ENCODE measurements at regions not wholly inside any gene's neighbourhood (a gene's known extent, or its start where the extent isn't known, plus 50 kb on each side); places are given as distances from the start of the nearest gene placed in this dataset.
A peak's percentile ranks its signal among the peaks of the same experiment; 100 is the strongest.

DNA sequence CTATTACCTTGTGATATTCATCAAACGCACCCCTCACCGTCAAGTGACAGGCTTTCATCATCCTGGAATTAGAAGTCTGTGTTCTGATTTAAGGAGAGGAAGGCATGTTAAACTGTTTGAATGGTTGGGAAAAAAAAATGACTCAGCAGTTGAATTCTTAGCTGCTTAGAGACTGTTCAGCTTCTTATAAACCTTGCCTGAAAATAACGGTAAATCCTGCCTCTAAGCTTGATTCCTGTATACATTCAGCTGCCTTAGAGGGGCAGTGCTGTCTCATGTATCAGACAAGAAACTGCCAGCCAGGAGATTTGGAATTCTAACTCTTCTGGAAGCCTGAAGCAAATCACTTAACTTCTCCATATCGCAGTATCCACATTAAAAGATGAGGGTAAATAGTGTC is 437.4 kb downstream of the JRKL start (continued):
- TF ChIP-seq REST (IDR thresholded peaks at IDR 0.05; ENCODE audit: borderline replicate concordance) (peak; percentile 38; the same call in 1 of the 2 replicates), REST (CRISPR knock-in tag; IDR thresholded peaks at IDR 0.05; ENCODE audit: low read depth) (no peak)

DNA sequence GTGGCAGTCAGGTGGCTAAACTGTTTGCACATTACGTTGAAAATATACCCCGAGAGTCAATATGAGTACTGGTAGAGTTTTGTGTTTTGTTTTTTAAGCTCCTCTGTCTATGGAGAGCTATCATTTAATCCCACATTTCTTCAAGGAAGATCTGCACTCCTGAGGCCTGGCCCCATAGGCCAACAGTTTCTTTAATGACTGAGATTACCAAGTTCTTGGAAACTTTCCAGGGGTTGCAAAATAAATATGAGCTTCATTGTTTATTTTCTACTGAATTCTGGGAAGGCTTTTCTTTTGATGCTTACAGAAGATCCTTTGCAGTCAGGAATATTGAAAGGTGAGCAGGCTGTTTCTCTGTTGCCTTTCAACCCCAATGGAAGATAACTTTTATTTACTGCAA is 452.0 kb downstream of the JRKL start:
- ChIA-PET CTCF (ENCODE audit: low intra/inter-chr PET ratio) (no interaction called here), POLR2A (interaction anchor here (0.6 kb wide), 1 partner anchor 30 kb away, joined by 3 read pairs; no protein-coding TSS in a partner anchor)
- WGBS (ENCODE audit: insufficient coverage, low coverage, missing lambda C conversion rate) = 0% methylated on average over 2 of the region's 2 CpGs
- Histone ChIP-seq H3K4me2 (ENCODE audit: insufficient read depth, low read length) (no peak overlapping the region), H3K9me3 (replicated peaks; ENCODE audit: control insufficient read depth, insufficient read depth, low read depth, low read length) (no peaks in the 10 kb centered on the region), H3K79me2 (ENCODE audit: control insufficient read depth, insufficient read depth, low read length) (no peaks in the 10 kb centered on the region), H3K36me3 (ENCODE audit: control insufficient read depth, insufficient read depth, low read length) (no peaks in the 10 kb centered on the region), H4K20me1 (replicated peaks; ENCODE audit: control insufficient read depth, insufficient read depth, low read length) (no peaks in the 10 kb centered on the region), H2AFZ (ENCODE audit: low read depth, low read length) (no peak overlapping the region), H3K27me3 (ENCODE audit: control insufficient read depth in 2 of 2, insufficient read depth in 2 of 2, low read length in 2 of 2) (no peaks in the 10 kb centered on the region), H3K27ac (ENCODE audit: extremely low read depth, low read depth, low read length) (no peak overlapping the region), H3K4me1 (replicated peaks in 1 of 2; ENCODE audit: control insufficient read depth in 2 of 2, insufficient read depth in 2 of 2, low read length in 2 of 2) (no peaks in the 10 kb centered on the region), H3K4me3 (no peak overlapping the region), H3K9me1 (ENCODE audit: control insufficient read depth, insufficient read depth, low read length) (no peaks in the 10 kb centered on the region), H3K9ac (ENCODE audit: insufficient read depth in 1 of 2, low read depth in 2 of 2, low read length in 2 of 2) (no peak overlapping the region)
- ATAC-seq = no peak
- FAIRE-seq = no peak
- intact Hi-C loops (cut with micrococcal nuclease) = no loop called here
- in situ Hi-C loops (cut with MboI) = no loop called here
- no TSS peak for BruUV-seq (replicated peaks)
- no peak for DNase-seq (ENCODE audit: extremely low read depth in 1 of 4, low spot score in 3 of 4)
- TF ChIP-seq NFATC3 (IDR thresholded peaks at IDR 0.05) (no peak), JUND (IDR thresholded peaks at IDR 0.05; ENCODE audit: borderline replicate concordance, low read depth, low read length) (no peak), JUND (tag; IDR thresholded peaks at IDR 0.05; ENCODE audit: borderline replicate concordance, low read depth, low read length) (no peak), ZNF24 (IDR thresholded peaks at IDR 0.05) (no peak), TAF1 (IDR thresholded peaks at IDR 0.05; ENCODE audit: control insufficient read depth, extremely low read depth, insufficient read depth, low read length, severe bottlenecking) (no peak), HDAC1 (IDR thresholded peaks at IDR 0.05) (no peak)
- TF ChIP-seq, protein P1, sequence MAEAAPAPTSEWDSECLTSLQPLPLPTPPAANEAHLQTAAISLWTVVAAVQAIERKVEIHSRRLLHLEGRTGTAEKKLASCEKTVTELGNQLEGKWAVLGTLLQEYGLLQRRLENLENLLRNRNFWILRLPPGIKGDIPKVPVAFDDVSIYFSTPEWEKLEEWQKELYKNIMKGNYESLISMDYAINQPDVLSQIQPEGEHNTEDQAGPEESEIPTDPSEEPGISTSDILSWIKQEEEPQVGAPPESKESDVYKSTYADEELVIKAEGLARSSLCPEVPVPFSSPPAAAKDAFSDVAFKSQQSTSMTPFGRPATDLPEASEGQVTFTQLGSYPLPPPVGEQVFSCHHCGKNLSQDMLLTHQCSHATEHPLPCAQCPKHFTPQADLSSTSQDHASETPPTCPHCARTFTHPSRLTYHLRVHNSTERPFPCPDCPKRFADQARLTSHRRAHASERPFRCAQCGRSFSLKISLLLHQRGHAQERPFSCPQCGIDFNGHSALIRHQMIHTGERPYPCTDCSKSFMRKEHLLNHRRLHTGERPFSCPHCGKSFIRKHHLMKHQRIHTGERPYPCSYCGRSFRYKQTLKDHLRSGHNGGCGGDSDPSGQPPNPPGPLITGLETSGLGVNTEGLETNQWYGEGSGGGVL (CRISPR knock-in tag; IDR thresholded peaks at IDR 0.05) = no peak
- TF ChIP-seq, protein P2, sequence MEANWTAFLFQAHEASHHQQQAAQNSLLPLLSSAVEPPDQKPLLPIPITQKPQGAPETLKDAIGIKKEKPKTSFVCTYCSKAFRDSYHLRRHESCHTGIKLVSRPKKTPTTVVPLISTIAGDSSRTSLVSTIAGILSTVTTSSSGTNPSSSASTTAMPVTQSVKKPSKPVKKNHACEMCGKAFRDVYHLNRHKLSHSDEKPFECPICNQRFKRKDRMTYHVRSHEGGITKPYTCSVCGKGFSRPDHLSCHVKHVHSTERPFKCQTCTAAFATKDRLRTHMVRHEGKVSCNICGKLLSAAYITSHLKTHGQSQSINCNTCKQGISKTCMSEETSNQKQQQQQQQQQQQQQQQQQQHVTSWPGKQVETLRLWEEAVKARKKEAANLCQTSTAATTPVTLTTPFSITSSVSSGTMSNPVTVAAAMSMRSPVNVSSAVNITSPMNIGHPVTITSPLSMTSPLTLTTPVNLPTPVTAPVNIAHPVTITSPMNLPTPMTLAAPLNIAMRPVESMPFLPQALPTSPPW (CRISPR knock-in tag; IDR thresholded peaks at IDR 0.05) = no peak

Measured in K562 (cell line).